ENCODE measurements at regions not wholly inside any gene's neighbourhood (a gene's known extent, or its start where the extent isn't known, plus 50 kb on each side); places are given as distances from the start of the nearest gene placed in this dataset.

DNA sequence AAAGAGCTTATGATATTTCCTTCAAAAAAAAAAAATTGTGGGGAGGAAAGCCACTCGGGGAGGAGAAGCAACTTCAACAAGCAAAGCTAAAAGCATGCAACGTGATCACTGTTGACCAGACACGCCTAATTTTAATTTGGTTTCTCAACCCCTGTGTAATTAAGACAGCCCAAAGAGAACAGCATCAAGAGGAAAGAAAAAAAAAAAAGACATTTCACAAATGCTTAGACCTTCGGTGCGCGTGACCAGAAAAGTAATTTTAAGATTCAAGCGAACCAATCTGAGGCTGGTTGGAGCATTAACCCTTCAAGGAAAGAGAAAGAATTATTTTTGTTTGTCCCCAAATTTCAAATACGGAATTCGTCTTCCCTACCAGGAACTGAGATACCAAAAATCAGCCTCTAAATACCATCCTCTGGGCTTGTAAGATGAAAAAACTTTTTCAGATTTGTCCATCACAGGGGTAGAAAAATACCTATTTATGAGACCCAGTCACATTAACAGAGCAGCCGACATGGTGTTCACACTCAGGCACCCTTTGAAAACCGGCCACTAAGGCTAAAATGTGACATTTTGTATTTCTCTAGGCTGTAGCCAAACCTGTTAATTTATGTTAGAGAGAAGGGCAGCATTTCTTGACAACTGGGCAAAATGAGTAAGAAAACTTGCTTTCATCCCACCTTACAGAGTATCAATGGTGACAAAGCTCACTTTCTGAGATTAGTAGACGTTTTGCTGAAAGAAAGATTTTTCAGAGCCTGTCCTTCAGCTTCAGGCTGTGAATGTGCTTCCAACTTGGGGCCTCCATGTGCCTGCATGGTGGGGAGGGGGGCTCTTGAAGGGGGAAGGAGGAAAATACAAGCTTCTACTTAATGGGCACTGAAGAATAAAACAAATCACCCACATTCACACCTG, 179.9 kb upstream of the KLF14 start:
- TF ChIP-seq, protein P1, sequence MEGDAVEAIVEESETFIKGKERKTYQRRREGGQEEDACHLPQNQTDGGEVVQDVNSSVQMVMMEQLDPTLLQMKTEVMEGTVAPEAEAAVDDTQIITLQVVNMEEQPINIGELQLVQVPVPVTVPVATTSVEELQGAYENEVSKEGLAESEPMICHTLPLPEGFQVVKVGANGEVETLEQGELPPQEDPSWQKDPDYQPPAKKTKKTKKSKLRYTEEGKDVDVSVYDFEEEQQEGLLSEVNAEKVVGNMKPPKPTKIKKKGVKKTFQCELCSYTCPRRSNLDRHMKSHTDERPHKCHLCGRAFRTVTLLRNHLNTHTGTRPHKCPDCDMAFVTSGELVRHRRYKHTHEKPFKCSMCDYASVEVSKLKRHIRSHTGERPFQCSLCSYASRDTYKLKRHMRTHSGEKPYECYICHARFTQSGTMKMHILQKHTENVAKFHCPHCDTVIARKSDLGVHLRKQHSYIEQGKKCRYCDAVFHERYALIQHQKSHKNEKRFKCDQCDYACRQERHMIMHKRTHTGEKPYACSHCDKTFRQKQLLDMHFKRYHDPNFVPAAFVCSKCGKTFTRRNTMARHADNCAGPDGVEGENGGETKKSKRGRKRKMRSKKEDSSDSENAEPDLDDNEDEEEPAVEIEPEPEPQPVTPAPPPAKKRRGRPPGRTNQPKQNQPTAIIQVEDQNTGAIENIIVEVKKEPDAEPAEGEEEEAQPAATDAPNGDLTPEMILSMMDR (IDR thresholded peaks at IDR 0.05), result no peak
- no peak for TF ChIP-seq POLR2A (IDR thresholded peaks at IDR 0.05)
